Transverse colon (tissue), 4 donors: ENCODE measurements at regions not wholly inside any gene's neighbourhood (a gene's known extent, or its start where the extent isn't known, plus 50 kb on each side); places are given as distances from the start of the nearest gene placed in this dataset.

Source experiments
- DNase-seq: peaks from one replicate; pipeline ENCODE4 v3.0.0-alpha.2; 2019
- H3K27ac ChIP-seq, 4 donors: fragments of 200-600 bp; sonication (generic); 2 replicates each; pipeline ENCODE4 v1.5.1; 2016 to 2018; ENCODE audit warnings: inconsistent platforms in 4 of 4
- H3K27me3 ChIP-seq: fragments of 200-600 bp; sonication (generic); 2 replicates; pipeline ENCODE4 v1.5.1; 2017; ENCODE audit warnings: inconsistent platforms
- H3K36me3 ChIP-seq, 4 donors: fragments of 200-600 bp; sonication (generic); 2 replicates each; pipeline ENCODE4 v1.5.1; 2017 to 2019; ENCODE audit warnings: inconsistent platforms in 4 of 4
- H3K4me1 ChIP-seq, 4 donors: fragments of 200-600 bp; sonication (generic); 2 replicates each; pipeline ENCODE4 v1.5.1; 2017 to 2020; ENCODE audit warnings: inconsistent platforms in 4 of 4
- H3K4me3 ChIP-seq, 4 donors: fragments of 200-600 bp; sonication (generic); 1 replicate in 1 of 4; 2 replicates in 3 of 4; pipeline versions ENCODE4 v1.5.1 to v1.6.1; 2017 to 2019; ENCODE audit warnings: inconsistent platforms in 4 of 4
- H3K9me3 ChIP-seq, 2 donors: fragments of 200-600 bp; sonication (generic); 2 replicates each; pipeline ENCODE4 v1.5.1; 2017 to 2019; ENCODE audit warnings: inconsistent platforms in 2 of 2
- CTCF ChIP-seq, 5 experiments: fragments of 200-600 bp in 3 of 5; fragments of 450-650 bp in 2 of 5; sonication (generic) in 3 of 5; IDR thresholded peaks; 1 replicate in 2 of 5; 2 replicates in 3 of 5; pipeline ENCODE4 v1.5.1; 2016 to 2017; ENCODE audit warnings: antibody characterized with exemption in 5 of 5, inconsistent platforms in 3 of 5, mild to moderate bottlenecking in 2 of 5, moderate library complexity in 1 of 5
- EP300 ChIP-seq: sonication (generic); formaldehyde crosslinking; IDR thresholded peaks from one replicate; pipeline ENCODE4 v1.6.1; 2017; ENCODE audit warnings: antibody characterized with exemption, low read depth
- POLR2A ChIP-seq: fragments of 450-650 bp; IDR thresholded peaks from one replicate; pipeline ENCODE4 v1.6.1; 2016; ENCODE audit warnings: antibody characterized with exemption, mild to moderate bottlenecking, moderate library complexity
- POLR2AphosphoS5 ChIP-seq, 3 donors: sonication (generic); formaldehyde crosslinking; IDR thresholded peaks; one replicate each; pipeline ENCODE4 v1.6.1; 2016; ENCODE audit warnings: antibody characterized with exemption in 3 of 3
- WGBS, 2 donors: methylation state at CpG; one replicate each; pipeline ENCODE4 v1.1.5; 2018; ENCODE audit warnings: low coverage in 1 of 2; 5-methylcytosine and 5-hydroxymethylcytosine counted together
- in situ Hi-C, 4 donors: fragments of 200-750 bp; cut with MboI; loops; one replicate each; pipeline versions ENCODE4 v1.15.0 to v1.15.1; 2017; ENCODE audit warnings: low sequenced_read_pairs in 3 of 4, low pct_ligation_motif_present in 1 of 4, low pct_unique_long_range_greater_than_20kb in 1 of 4
- intact Hi-C: fragments of 100-400 bp; cut with DNase I; formaldehyde crosslinking; loops from one replicate; pipeline ENCODE4 v1.15.1; 2023; ENCODE audit warnings: low total_unique reads

- Histone ChIP-seq H3K27ac (no peak overlapping the region), H3K36me3 (no peaks in the 10 kb centered on the region), H3K4me1 (no peaks in the 10 kb centered on the region), H3K4me3 (no peak overlapping the region), H3K27me3 (no peaks in the 10 kb centered on the region), H3K9me3 (no peaks in the 10 kb centered on the region)
- intact Hi-C loops = no loop called here
- WGBS, 2 donors = 95 to 100% methylated on average over 2 of the region's 2 CpGs
- in situ Hi-C loops = no loop called here
- no peak for DNase-seq
- TF ChIP-seq POLR2AphosphoS5 (IDR thresholded peaks at IDR 0.05) (no peak), EP300 (no peak), POLR2A (no peak), CTCF (IDR thresholded peaks at IDR 0.05) (no peak)
Measured at GRCh38 chr2:40841856-40842255, 390.0 kb upstream of the SLC8A1 start.

DNA sequence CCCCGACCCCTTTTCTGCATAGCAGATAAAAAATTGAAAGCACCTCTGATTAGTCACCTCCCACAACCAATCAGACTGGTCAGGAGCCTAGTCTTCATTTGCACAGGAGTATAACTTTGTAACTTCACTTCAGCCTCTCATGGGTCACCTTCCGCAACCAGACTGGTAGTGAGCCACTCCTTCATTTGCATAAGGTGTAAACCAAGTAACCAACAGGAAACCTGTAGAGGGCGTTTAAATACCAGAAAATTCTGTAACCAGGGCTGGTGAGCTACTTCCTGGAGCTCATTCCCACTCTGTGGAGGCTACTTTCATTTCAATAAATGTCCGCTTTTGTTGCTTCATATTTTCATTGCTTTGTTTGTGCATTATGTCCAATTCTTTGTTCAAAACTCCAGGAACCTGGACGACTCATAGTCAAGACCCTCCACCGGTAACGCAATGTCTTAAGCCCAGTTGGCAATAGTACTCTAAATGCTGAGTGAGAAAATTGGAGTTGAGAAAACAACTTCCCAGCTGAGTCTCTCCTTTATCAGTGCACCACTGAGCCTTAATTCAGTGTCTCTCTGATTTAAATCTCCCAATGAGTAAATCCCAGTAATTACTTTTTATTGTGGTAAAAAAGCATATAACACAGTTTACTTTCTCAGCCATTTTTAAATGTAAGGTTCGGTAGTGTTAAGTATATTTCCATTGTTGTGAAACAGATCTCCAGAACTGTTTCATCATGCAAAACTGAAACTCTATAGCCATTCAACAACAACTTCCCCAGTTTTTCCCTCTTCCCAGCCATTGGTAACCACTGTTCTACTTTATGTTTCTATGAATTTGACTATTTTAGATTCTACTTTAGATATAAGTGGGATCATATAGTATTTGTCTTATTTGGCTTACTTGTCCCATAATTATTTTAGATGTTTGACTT is 392.7 kb upstream of the SLC8A1 start:
- WGBS, 2 donors = 77 to 89% methylated on average over 6 to 8 of the region's 8 CpGs
- no peaks in the 10 kb centered on the region for H3K9me3 ChIP-seq
- H3K27me3 ChIP-seq = no peaks in the 10 kb centered on the region
- no peak overlapping the region for H3K4me3 ChIP-seq
- TF ChIP-seq CTCF (IDR thresholded peaks at IDR 0.05) = no peak
- no peak for TF ChIP-seq POLR2AphosphoS5 (IDR thresholded peaks at IDR 0.05)
- no peak for TF ChIP-seq EP300
- no peak for TF ChIP-seq POLR2A
- no peaks in the 10 kb centered on the region for H3K36me3 ChIP-seq
- H3K27ac ChIP-seq = no peak overlapping the region
- H3K4me1 ChIP-seq = no peaks in the 10 kb centered on the region
- no peak for DNase-seq
- intact Hi-C loops = no loop called here
- in situ Hi-C loops = no loop called here

DNA sequence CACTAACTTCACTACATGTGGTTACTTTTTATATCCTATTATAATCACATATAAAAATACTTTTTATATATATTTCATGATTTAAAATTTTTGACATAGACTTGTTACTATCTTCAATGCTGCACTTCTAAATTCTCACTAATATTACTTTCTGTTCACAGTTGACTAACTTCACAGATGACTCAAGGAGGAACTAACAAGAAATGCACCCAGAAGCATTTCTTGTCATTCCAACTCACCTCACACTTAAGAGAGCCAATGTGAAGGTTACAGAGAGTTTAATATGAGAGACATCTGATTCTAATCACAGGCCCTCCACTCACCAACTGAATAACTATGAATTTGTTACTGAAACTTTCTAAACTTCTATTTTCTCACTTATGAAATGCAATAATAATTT is 399.8 kb upstream of the SLC8A1 start:
- TF ChIP-seq EP300 = no peak
- TF ChIP-seq CTCF (IDR thresholded peaks at IDR 0.05) = no peak
- no peak for TF ChIP-seq POLR2A
- no peak for TF ChIP-seq POLR2AphosphoS5 (IDR thresholded peaks at IDR 0.05)
- in situ Hi-C loops = no loop called here
- Histone ChIP-seq H3K9me3 (no peaks in the 10 kb centered on the region), H3K27ac (no peak overlapping the region), H3K36me3 (no peaks in the 10 kb centered on the region), H3K4me3 (no peak overlapping the region), H3K27me3 (no peaks in the 10 kb centered on the region), H3K4me1 (no peaks in the 10 kb centered on the region)
- DNase-seq = no peak
- intact Hi-C loops = no loop called here

- no peaks in the 10 kb centered on the region for H3K4me1 ChIP-seq
- no peaks in the 10 kb centered on the region for H3K27me3 ChIP-seq
- 71 to 79% methylated on average over 1 of the region's 1 CpG for WGBS, 2 donors
- intact Hi-C loops = loop anchor here (5.0 kb wide), 1 partner anchor 1932 kb away; no protein-coding TSS in a partner anchor
- in situ Hi-C loops = no loop called here
- no peak overlapping the region for H3K4me3 ChIP-seq
- TF ChIP-seq EP300 (no peak), POLR2A (no peak), CTCF (IDR thresholded peaks at IDR 0.05) (no peak), POLR2AphosphoS5 (IDR thresholded peaks at IDR 0.05) (no peak)
- H3K27ac ChIP-seq = no peak overlapping the region
- H3K36me3 ChIP-seq = no peaks in the 10 kb centered on the region
- no peaks in the 10 kb centered on the region for H3K9me3 ChIP-seq
- DNase-seq = no peak
Measured at GRCh38 chr2:40859617-40860016, 407.7 kb upstream of the SLC8A1 start.
